HG03378 (cell line): ENCODE measurements at regions not wholly inside any gene's neighbourhood (a gene's known extent, or its start where the extent isn't known, plus 50 kb on each side); places are given as distances from the start of the nearest gene placed in this dataset.
"Not testable (repeated sequence)": the region's sequence is repeated elsewhere in the genome, so short reads cannot be mapped to it uniquely, and the experiment has no call there.

Experiments used
- ATAC-seq: cut with Tn5 transposase; IDR thresholded peaks from one replicate; pipeline ENCODE4 v1.9.1; 2021; ENCODE audit warnings: mild to moderate bottlenecking, moderate library complexity; ENCODE audit not compliant: unreplicated experiment

- no peak for ATAC-seq
These were observed 57.3 kb upstream of the NOVA1 start for GRCh38 chr14:26655128-26655527.

- ATAC-seq: no peak
These were observed 65.7 kb upstream of the NOVA1 start for GRCh38 chr14:26663506-26663905.

- not testable (repeated sequence) for ATAC-seq
These were observed 81.0 kb upstream of the NOVA1 start for GRCh38 chr14:26678732-26679420.

- no peak for ATAC-seq
These were observed 87.6 kb upstream of the NOVA1 start for GRCh38 chr14:26685401-26685800.

GRCh38 chr14:26687301-26687837 lies 89.5 kb upstream of the NOVA1 start:
- ATAC-seq: no peak

GRCh38 chr14:26694521-26694920 lies 96.7 kb upstream of the NOVA1 start:
- no peak for ATAC-seq

GRCh38 chr14:26702721-26703230 lies 104.9 kb upstream of the NOVA1 start:
- ATAC-seq: no peak

GRCh38 chr14:26703686-26704366 lies 106.0 kb upstream of the NOVA1 start:
- no peak for ATAC-seq

- ATAC-seq: no peak
These were observed 109.4 kb upstream of the NOVA1 start for GRCh38 chr14:26707234-26707633.

- no peak for ATAC-seq
These were observed 111.2 kb upstream of the NOVA1 start for GRCh38 chr14:26709019-26709418.

GRCh38 chr14:26719514-26719913 lies 121.7 kb upstream of the NOVA1 start:
- no peak for ATAC-seq

- ATAC-seq: no peak
These were observed 124.4 kb upstream of the NOVA1 start for GRCh38 chr14:26722258-26722657.

- no peak for ATAC-seq
These were observed 132.0 kb upstream of the NOVA1 start for GRCh38 chr14:26729851-26730250.

- ATAC-seq: no peak
These were observed 133.2 kb upstream of the NOVA1 start for GRCh38 chr14:26730929-26731618.

GRCh38 chr14:26735811-26736210 lies 138.0 kb upstream of the NOVA1 start:
- ATAC-seq: no peak

GRCh38 chr14:26738571-26738970 lies 140.7 kb upstream of the NOVA1 start:
- no peak for ATAC-seq

GRCh38 chr14:26741711-26742212 lies 143.9 kb upstream of the NOVA1 start:
- ATAC-seq: no peak

- ATAC-seq: no peak
These were observed 145.5 kb upstream of the NOVA1 start for GRCh38 chr14:26743284-26743683.

GRCh38 chr14:26744903-26745302 lies 147.1 kb upstream of the NOVA1 start:
- ATAC-seq: no peak

GRCh38 chr14:26761532-26761931 lies 163.7 kb upstream of the NOVA1 start:
- no peak for ATAC-seq

GRCh38 chr14:26765301-26765700 lies 167.5 kb upstream of the NOVA1 start:
- no peak for ATAC-seq
